HL-60 (cell line): ENCODE measurements at regions not wholly inside any gene's neighbourhood (a gene's known extent, or its start where the extent isn't known, plus 50 kb on each side); places are given as distances from the start of the nearest gene placed in this dataset.

Source experiments
- CTCF ChIP-seq: IDR thresholded peaks from one replicate; pipeline ENCODE4 v1.5.1; 2011; ENCODE audit warnings: low read length, control low read depth, inconsistent platforms; ENCODE audit not compliant: insufficient read depth
- GABPA ChIP-seq: IDR thresholded peaks from 2 replicates; pipeline ENCODE4 v1.6.1; 2012; ENCODE audit warnings: low read depth
- POLR2AphosphoS5 ChIP-seq: IDR thresholded peaks from 2 replicates; pipeline ENCODE4 v1.6.1; 2012; ENCODE audit warnings: low read depth
- SPI1 ChIP-seq: IDR thresholded peaks from 2 replicates; pipeline ENCODE4 v1.6.1; 2012; ENCODE audit warnings: low read depth, mild to moderate bottlenecking, borderline replicate concordance
- TF ChIP-seq, protein P1 (sequence below): IDR thresholded peaks from 2 replicates; pipeline ENCODE4 v1.6.1; 2012; ENCODE audit warnings: low read depth; ENCODE audit not compliant: insufficient replicate concordance

GRCh38 chr3:181369637-181370036 is 342.1 kb upstream of the SOX2 start:
- TF ChIP-seq CTCF: no peak
- no peak for TF ChIP-seq GABPA
- TF ChIP-seq, protein P1, sequence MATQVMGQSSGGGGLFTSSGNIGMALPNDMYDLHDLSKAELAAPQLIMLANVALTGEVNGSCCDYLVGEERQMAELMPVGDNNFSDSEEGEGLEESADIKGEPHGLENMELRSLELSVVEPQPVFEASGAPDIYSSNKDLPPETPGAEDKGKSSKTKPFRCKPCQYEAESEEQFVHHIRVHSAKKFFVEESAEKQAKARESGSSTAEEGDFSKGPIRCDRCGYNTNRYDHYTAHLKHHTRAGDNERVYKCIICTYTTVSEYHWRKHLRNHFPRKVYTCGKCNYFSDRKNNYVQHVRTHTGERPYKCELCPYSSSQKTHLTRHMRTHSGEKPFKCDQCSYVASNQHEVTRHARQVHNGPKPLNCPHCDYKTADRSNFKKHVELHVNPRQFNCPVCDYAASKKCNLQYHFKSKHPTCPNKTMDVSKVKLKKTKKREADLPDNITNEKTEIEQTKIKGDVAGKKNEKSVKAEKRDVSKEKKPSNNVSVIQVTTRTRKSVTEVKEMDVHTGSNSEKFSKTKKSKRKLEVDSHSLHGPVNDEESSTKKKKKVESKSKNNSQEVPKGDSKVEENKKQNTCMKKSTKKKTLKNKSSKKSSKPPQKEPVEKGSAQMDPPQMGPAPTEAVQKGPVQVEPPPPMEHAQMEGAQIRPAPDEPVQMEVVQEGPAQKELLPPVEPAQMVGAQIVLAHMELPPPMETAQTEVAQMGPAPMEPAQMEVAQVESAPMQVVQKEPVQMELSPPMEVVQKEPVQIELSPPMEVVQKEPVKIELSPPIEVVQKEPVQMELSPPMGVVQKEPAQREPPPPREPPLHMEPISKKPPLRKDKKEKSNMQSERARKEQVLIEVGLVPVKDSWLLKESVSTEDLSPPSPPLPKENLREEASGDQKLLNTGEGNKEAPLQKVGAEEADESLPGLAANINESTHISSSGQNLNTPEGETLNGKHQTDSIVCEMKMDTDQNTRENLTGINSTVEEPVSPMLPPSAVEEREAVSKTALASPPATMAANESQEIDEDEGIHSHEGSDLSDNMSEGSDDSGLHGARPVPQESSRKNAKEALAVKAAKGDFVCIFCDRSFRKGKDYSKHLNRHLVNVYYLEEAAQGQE: no peak
- TF ChIP-seq SPI1: no peak
- TF ChIP-seq POLR2AphosphoS5: no peak
